ENCODE measurements at regions not wholly inside any gene's neighbourhood (a gene's known extent, or its start where the extent isn't known, plus 50 kb on each side); places are given as distances from the start of the nearest gene placed in this dataset.

DNA sequence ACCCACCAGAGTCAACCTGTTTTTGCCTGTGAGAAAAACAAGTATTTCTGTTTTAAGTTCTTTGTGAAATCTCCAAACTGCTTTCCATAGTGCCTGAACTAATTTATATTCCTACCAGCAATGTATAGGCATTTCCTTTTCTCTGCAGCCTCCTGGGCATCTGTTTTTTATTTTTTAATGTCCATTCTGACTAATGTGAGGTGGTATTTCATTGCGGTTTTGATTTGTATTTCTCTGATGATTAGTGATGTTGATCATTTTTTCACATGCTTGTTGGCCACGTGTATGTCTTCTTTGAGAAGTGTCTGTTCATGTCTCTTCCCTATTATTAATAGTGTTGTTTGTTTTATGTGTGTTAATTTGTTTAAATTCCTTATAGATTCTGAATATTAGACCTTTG lies 820.5 kb downstream of the MCTP2 start:
- TF ChIP-seq CTCF (IDR thresholded peaks at IDR 0.05) (no peak), POLR2A (IDR thresholded peaks at IDR 0.05) (no peak)
